ENCODE measurements at regions not wholly inside any gene's neighbourhood (a gene's known extent, or its start where the extent isn't known, plus 50 kb on each side); places are given as distances from the start of the nearest gene placed in this dataset.

GRCh38 chr14:55942826-55943225 is 175.4 kb upstream of the PELI2 start:
- TF ChIP-seq CTCF (IDR thresholded peaks at IDR 0.05) (no peak), POLR2A (IDR thresholded peaks at IDR 0.05) (no peak)
- WGBS, 4 donors = 87 to 100% (median 100%) methylated on average over 1 of the region's 1 CpG
- H3K9me3 ChIP-seq (replicated peaks in 1 of 3) = no peaks in the 10 kb centered on the region
- H3K4me1 ChIP-seq (replicated peaks in 1 of 2) = no peaks in the 10 kb centered on the region
- no peaks in the 10 kb centered on the region for H3K36me3 ChIP-seq (replicated peaks in 1 of 2)
- H3K4me3 ChIP-seq = no peak overlapping the region
- intact Hi-C loops (cut with DNase I) = no loop called here
- H3K27ac ChIP-seq = no peak overlapping the region
- DNase-seq = no peak
- no peaks in the 10 kb centered on the region for H3K27me3 ChIP-seq

- intact Hi-C loops (cut with DNase I) = no loop called here
- TF ChIP-seq POLR2A (IDR thresholded peaks at IDR 0.05) (no peak), CTCF (IDR thresholded peaks at IDR 0.05) (no peak)
- H3K4me3 ChIP-seq = no peak overlapping the region
- no peak for DNase-seq
- H3K27me3 ChIP-seq = no peaks in the 10 kb centered on the region
- 77 to 92% (median 84%) methylated on average over 3 of the region's 3 CpGs for WGBS, 4 donors
- no peaks in the 10 kb centered on the region for H3K36me3 ChIP-seq (replicated peaks in 1 of 2)
- H3K27ac ChIP-seq = no peak overlapping the region
- H3K4me1 ChIP-seq (replicated peaks in 1 of 2) = no peaks in the 10 kb centered on the region
- no peaks in the 10 kb centered on the region for H3K9me3 ChIP-seq (replicated peaks in 1 of 3)
Measured at GRCh38 chr14:55944757-55945156, 173.5 kb upstream of the PELI2 start.

GRCh38 chr14:55946231-55946630 is 172.0 kb upstream of the PELI2 start:
- no peak overlapping the region for H3K27ac ChIP-seq
- 71 to 87% (median 73%) methylated on average over 2 of the region's 2 CpGs for WGBS, 4 donors
- no peaks in the 10 kb centered on the region for H3K9me3 ChIP-seq (replicated peaks in 1 of 3)
- no peaks in the 10 kb centered on the region for H3K36me3 ChIP-seq (replicated peaks in 1 of 2)
- DNase-seq = no peak
- H3K4me1 ChIP-seq (replicated peaks in 1 of 2) = no peaks in the 10 kb centered on the region
- intact Hi-C loops (cut with DNase I) = no loop called here
- TF ChIP-seq CTCF (IDR thresholded peaks at IDR 0.05) = no peak
- TF ChIP-seq POLR2A (IDR thresholded peaks at IDR 0.05) = no peak
- H3K4me3 ChIP-seq = no peak overlapping the region
- H3K27me3 ChIP-seq = no peaks in the 10 kb centered on the region

GRCh38 chr14:55948399-55948798 is 169.8 kb upstream of the PELI2 start:
- TF ChIP-seq CTCF (IDR thresholded peaks at IDR 0.05) (no peak), POLR2A (IDR thresholded peaks at IDR 0.05) (no peak)
- intact Hi-C loops (cut with DNase I) = no loop called here
- Histone ChIP-seq H3K4me3 (no peak overlapping the region), H3K36me3 (replicated peaks in 1 of 2) (no peaks in the 10 kb centered on the region), H3K27ac (no peak overlapping the region), H3K4me1 (replicated peaks in 1 of 2) (no peaks in the 10 kb centered on the region), H3K9me3 (replicated peaks in 1 of 3) (no peaks in the 10 kb centered on the region), H3K27me3 (no peaks in the 10 kb centered on the region)
- DNase-seq = no peak
- WGBS, 4 donors = 75 to 84% (median 80%) methylated on average over 3 of the region's 3 CpGs

Measured in adrenal gland (tissue), 9 donors.